SK-N-MC (cell line): ENCODE measurements at regions not wholly inside any gene's neighbourhood (a gene's known extent, or its start where the extent isn't known, plus 50 kb on each side); places are given as distances from the start of the nearest gene placed in this dataset.

Experiments
- DNase-seq: peaks from one replicate; pipeline ENCODE4 v3.0.0-alpha.2; 2011; ENCODE audit warnings: low read depth, low spot score
- H3K27ac ChIP-seq: fragments of 200-600 bp; sonication (generic); 2 replicates; pipeline ENCODE4 v1.5.1; 2016; ENCODE audit warnings: mixed run types
- H3K36me3 ChIP-seq: fragments of 200-600 bp; sonication (generic); 2 replicates; pipeline ENCODE4 v1.6.1; 2017; ENCODE audit warnings: antibody characterized with exemption, low read length, mixed read lengths; ENCODE audit not compliant: insufficient read depth
- H3K4me3 ChIP-seq: fragments of 200-600 bp; sonication (generic); 2 replicates; pipeline ENCODE4 v1.5.1; 2016
- H3K9ac ChIP-seq: fragments of 200-600 bp; sonication (generic); 2 replicates; pipeline ENCODE4 v1.8.0; 2017; ENCODE audit warnings: mixed run types, mixed read lengths; ENCODE audit not compliant: insufficient read length
- H3K9me3 ChIP-seq: fragments of 200-600 bp; sonication (generic); 2 replicates; pipeline ENCODE4 v1.6.1; 2017; ENCODE audit warnings: low read depth, mild to moderate bottlenecking, antibody characterized with exemption, low read length, moderate library complexity, mixed read lengths
- EZH2 ChIP-seq: fragments of 200-600 bp; sonication (generic); IDR thresholded peaks from one replicate; pipeline ENCODE4 v1.6.1; 2017; ENCODE audit warnings: antibody characterized with exemption
- FOXP2 ChIP-seq: optimal IDR thresholded peaks from 2 replicates; pipeline ENCODE3; 2011; ENCODE audit warnings: mild to moderate bottlenecking, moderate library complexity; ENCODE audit not compliant: insufficient read depth; ENCODE audit errors: extremely low read length, control extremely low read depth
- POLR2AphosphoS5 ChIP-seq: IDR thresholded peaks from 2 replicates; pipeline ENCODE4 v1.6.1; 2012; ENCODE audit warnings: mild to moderate bottlenecking, low read depth, low read length, borderline replicate concordance

GRCh38 chr2:103161456-103162289 is 399.8 kb downstream of the TMEM182 start:
- Histone ChIP-seq H3K27ac (no peak overlapping the region), H3K9me3 (no peaks in the 10 kb centered on the region), H3K36me3 (no peaks in the 10 kb centered on the region), H3K4me3 (no peak overlapping the region), H3K9ac (no peak overlapping the region)
- TF ChIP-seq POLR2AphosphoS5 (no peak), FOXP2 (no peak), EZH2 (no peak)
- peak; percentile 22 for DNase-seq

GRCh38 chr2:103164748-103165147 is 402.9 kb downstream of the TMEM182 start:
- H3K36me3 ChIP-seq: no peaks in the 10 kb centered on the region
- DNase-seq: no peak
- TF ChIP-seq POLR2AphosphoS5: no peak
- TF ChIP-seq FOXP2: no peak
- no peak for TF ChIP-seq EZH2
- H3K4me3 ChIP-seq: no peak overlapping the region
- H3K27ac ChIP-seq: no peak overlapping the region
- no peaks in the 10 kb centered on the region for H3K9me3 ChIP-seq
- no peak overlapping the region for H3K9ac ChIP-seq

- Histone ChIP-seq H3K9ac (no peak overlapping the region), H3K4me3 (no peak overlapping the region), H3K27ac (no peak overlapping the region), H3K36me3 (no peaks in the 10 kb centered on the region), H3K9me3 (no peaks in the 10 kb centered on the region)
- DNase-seq: no peak
- TF ChIP-seq FOXP2 (no peak), EZH2 (no peak), POLR2AphosphoS5 (no peak)
Measured at GRCh38 chr2:103165836-103166235, 404.0 kb downstream of the TMEM182 start.

GRCh38 chr2:103166456-103167324 is 404.9 kb downstream of the TMEM182 start:
- TF ChIP-seq EZH2 (no peak), FOXP2 (no peak), POLR2AphosphoS5 (no peak)
- Histone ChIP-seq H3K9me3 (no peaks in the 10 kb centered on the region), H3K4me3 (no peak overlapping the region), H3K9ac (no peak overlapping the region), H3K27ac (no peak overlapping the region), H3K36me3 (no peaks in the 10 kb centered on the region)
- no peak for DNase-seq

- H3K9ac ChIP-seq: no peak overlapping the region
- H3K27ac ChIP-seq: no peak overlapping the region
- no peak for DNase-seq
- TF ChIP-seq POLR2AphosphoS5 (no peak), EZH2 (no peak), FOXP2 (no peak)
- H3K36me3 ChIP-seq: no peaks in the 10 kb centered on the region
- no peak overlapping the region for H3K4me3 ChIP-seq
- H3K9me3 ChIP-seq: no peaks in the 10 kb centered on the region
Measured at GRCh38 chr2:103167599-103167998, 405.8 kb downstream of the TMEM182 start.

- TF ChIP-seq EZH2: no peak
- TF ChIP-seq POLR2AphosphoS5: no peak
- no peak for TF ChIP-seq FOXP2
- no peak overlapping the region for H3K4me3 ChIP-seq
- H3K36me3 ChIP-seq: no peaks in the 10 kb centered on the region
- no peaks in the 10 kb centered on the region for H3K9me3 ChIP-seq
- no peak overlapping the region for H3K27ac ChIP-seq
- H3K9ac ChIP-seq: no peak overlapping the region
- DNase-seq: no peak
Measured at GRCh38 chr2:103169861-103170260, 408.0 kb downstream of the TMEM182 start.

GRCh38 chr2:103172821-103173220 is 411.0 kb downstream of the TMEM182 start:
- Histone ChIP-seq H3K36me3 (no peaks in the 10 kb centered on the region), H3K9me3 (no peaks in the 10 kb centered on the region), H3K9ac (no peak overlapping the region), H3K27ac (no peak overlapping the region), H3K4me3 (no peak overlapping the region)
- no peak for DNase-seq
- no peak for TF ChIP-seq EZH2

GRCh38 chr2:103174711-103175110 is 412.9 kb downstream of the TMEM182 start:
- DNase-seq: no peak
- no peak overlapping the region for H3K9ac ChIP-seq
- no peaks in the 10 kb centered on the region for H3K36me3 ChIP-seq

More at GRCh38 chr2:103174711-103175110, 412.9 kb downstream of the TMEM182 start:
- Histone ChIP-seq H3K4me3 (no peak overlapping the region), H3K9me3 (no peaks in the 10 kb centered on the region), H3K27ac (no peak overlapping the region)
- TF ChIP-seq EZH2: no peak
- no peak for TF ChIP-seq FOXP2
- TF ChIP-seq POLR2AphosphoS5: no peak
